AG09319 (cell line): ENCODE measurements at regions not wholly inside any gene's neighbourhood (a gene's known extent, or its start where the extent isn't known, plus 50 kb on each side); places are given as distances from the start of the nearest gene placed in this dataset.

ENCODE experiments used
- DNase-seq: peaks from one replicate; pipeline ENCODE4 v3.0.0-alpha.2; 2010; ENCODE audit warnings: low read depth; ENCODE audit errors: extremely low read depth
- TF ChIP-seq, protein P1 (sequence below): IDR thresholded peaks from 2 replicates; pipeline ENCODE4 v1.5.1; 2011; ENCODE audit warnings: low read depth, mild to moderate bottlenecking, inconsistent platforms, low read length, moderate library complexity

DNA sequence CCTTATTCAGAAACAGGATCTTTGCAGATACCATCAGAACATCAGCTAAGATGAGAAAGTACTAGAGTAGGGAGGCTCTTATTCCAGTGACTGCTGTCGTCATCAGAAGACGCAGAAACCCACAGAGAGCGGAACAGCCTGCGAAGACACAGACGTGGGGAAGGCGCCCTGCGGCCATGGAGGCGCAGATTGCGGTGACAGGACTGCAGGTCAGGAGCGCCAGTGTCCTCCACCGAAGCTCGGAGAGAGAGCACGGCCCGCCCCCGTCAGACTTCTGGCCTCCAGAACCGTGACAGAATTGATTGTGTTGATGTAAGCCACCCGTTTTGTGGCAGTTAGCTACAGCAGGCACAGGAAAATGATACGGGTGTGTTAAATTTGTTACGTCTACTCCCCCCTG lies 275.5 kb downstream of the EFNB2 start:
- no peak for DNase-seq
- TF ChIP-seq, protein P1, sequence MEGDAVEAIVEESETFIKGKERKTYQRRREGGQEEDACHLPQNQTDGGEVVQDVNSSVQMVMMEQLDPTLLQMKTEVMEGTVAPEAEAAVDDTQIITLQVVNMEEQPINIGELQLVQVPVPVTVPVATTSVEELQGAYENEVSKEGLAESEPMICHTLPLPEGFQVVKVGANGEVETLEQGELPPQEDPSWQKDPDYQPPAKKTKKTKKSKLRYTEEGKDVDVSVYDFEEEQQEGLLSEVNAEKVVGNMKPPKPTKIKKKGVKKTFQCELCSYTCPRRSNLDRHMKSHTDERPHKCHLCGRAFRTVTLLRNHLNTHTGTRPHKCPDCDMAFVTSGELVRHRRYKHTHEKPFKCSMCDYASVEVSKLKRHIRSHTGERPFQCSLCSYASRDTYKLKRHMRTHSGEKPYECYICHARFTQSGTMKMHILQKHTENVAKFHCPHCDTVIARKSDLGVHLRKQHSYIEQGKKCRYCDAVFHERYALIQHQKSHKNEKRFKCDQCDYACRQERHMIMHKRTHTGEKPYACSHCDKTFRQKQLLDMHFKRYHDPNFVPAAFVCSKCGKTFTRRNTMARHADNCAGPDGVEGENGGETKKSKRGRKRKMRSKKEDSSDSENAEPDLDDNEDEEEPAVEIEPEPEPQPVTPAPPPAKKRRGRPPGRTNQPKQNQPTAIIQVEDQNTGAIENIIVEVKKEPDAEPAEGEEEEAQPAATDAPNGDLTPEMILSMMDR = no peak

DNA sequence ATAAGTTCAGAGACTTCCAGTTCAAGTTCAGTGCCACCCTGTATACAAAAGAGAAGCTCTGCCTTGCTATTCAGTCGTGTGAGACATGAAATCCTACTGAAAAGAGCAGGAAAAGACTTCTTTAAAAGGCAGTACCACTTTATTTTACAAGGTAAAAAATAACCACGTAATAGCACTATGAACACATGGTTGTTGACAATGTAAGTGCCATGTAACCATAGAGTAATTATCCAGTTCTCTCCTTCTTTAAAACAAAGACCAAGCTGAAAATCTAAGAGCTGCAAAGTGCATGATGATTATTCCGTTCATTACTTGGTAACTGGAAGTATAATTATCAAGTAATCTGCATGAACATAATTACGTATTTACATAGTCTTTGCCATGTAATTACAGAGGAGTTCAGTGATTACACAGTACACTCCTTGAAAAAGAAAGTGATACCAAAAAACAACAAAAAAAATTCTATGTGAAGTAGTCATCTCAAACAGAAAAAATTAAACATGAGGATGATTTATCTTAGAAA lies 288.7 kb downstream of the EFNB2 start:
- TF ChIP-seq, protein P1 = no peak
- DNase-seq = no peak

DNA sequence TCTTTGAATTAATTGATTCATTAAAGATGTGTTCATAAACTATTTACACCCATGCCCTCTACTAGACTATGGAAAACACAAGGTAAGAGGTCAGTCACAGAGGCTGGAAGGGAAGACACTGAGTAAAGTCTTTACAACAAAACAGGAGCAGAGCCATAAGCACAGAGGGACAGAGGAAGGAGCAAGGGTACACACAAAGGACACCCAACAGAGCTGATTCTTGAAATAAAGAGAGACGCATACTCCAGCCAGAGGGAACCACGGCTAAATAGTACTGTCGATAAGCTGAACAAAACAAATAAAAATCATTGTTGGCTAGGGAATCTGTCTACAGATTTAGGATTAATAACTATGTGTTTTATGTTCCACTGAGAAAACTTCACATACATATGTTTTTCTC lies 289.2 kb downstream of the EFNB2 start:
- TF ChIP-seq, protein P1 = no peak
- no peak for DNase-seq

DNA sequence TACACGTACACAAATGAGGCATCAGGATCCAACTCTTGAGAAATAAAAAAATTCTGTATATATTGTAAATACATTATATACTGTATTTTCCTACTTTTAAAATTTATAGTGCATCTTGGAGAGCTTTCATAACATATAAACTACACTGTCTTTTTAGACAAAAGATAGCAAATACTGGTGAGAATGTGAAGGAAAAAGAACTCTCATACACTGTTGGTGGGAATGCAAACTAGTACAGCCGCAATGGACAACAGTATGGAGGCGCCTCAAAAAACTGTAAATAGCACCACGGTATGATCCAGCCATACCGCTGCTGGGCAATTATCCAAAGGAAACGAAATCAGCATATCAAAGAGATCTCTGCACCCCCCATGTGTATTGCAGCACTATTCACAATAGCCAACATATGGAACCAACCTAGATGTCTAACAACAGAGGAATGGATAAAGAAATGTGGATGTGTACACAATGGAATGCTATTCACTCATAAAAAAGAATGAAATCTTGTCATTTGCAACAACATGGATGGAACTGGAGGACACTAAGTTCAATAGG lies 292.4 kb downstream of the EFNB2 start:
- TF ChIP-seq, protein P1 = no peak
- no peak for DNase-seq

DNA sequence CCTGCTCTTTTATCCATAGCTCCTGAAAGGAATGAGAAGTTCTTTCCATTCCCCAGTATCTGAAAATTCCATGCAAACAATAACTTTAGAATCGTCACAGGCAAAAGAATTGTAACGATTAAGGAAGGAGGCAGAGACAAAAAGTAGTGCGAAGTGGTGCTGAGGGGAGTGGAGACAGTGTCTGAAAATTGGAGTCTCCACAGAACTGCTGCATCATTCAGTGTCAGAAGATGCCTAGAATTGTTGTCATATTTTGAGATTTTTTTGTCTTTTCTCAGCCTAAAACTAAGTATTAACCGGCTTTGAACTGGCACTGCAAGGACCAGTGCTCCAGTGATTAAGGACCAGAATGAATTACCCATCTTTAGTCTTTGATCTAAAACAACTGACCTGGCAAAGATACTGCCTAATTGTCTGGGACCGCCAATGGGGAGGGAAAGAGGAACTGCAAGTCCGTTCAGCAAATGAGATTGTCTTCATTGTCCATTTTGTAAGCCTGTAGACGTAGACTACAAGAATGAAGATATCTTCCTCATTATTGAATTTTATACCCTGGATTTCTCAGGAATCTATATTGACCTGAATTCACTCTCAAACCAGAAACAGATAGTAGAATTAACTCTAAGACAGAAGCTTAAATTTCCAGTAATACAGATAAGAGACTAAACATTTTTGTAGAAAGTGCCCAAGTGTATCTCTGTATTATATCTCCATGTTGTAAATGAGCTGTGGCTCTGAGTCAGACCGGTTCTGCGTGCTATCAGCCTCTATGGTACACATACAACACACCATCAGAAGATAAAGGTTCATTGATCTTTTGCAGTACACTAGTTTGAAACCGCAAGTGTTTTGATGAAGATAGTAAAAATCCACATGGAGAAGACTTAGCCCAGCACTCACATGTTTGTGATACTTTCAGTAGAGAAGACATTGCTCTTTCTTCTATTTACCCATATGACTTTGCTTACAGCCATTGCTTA lies 293.2 kb downstream of the EFNB2 start:
- no peak for DNase-seq
- TF ChIP-seq, protein P1 = no peak

DNA sequence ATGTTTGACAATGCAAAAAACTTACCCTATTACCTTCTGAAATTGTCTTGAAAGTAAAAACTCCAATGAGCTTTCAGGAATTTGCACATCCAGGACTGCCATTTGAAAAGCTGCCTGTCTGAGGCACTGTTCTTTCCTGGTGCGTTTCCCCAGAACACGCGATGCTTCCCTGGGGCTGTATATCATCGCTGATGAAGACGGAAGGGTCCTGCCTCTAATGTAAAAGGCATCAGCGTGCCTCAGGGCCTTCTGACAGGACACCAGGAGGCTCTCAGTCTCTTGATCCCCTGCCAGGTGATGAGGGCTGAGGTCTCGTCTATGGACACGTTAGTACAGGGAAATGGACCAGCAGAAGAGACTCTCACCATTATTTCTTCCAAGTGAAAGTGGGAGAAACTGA lies 296.8 kb downstream of the EFNB2 start:
- TF ChIP-seq, protein P1 = no peak
- no peak for DNase-seq

DNA sequence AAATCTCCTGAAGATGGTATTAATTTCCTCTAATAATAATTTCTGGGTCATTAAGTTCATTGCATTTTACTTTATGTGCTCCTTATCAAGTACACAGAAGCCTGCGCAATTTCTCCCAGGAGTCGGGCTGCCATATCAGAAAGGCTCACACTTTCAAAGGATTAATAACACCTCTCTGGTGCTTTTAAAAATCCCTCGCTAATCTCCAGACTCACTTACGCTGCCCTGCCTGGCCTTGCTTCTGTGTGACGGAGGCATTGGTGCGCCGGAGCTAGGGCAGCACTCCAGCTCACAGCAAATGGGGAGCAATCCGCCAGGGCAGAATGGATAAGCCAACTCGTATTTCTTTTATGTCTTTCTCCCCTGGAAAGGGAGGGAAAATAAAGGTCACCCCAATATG lies 300.8 kb downstream of the EFNB2 start:
- TF ChIP-seq, protein P1 = no peak
- no peak for DNase-seq
